ENCODE measurements at regions not wholly inside any gene's neighbourhood (a gene's known extent, or its start where the extent isn't known, plus 50 kb on each side); places are given as distances from the start of the nearest gene placed in this dataset.
"Not testable (repeated sequence)": the region's sequence is repeated elsewhere in the genome, so short reads cannot be mapped to it uniquely, and the experiment has no call there.

GRCh38 chr5:86716121-86716520, 98.4 kb downstream of the COX7C start:
- H3K27ac ChIP-seq (ENCODE audit: low read depth in 2 of 2, low read length in 2 of 2) = no peak overlapping the region
- no peak overlapping the region for H3K4me3 ChIP-seq (ENCODE audit: low read length in 2 of 2)
- H3K36me3 ChIP-seq (ENCODE audit: control insufficient read depth in 2 of 2, insufficient read depth in 2 of 2, low read length in 2 of 2) = no peaks in the 10 kb centered on the region
- H3K27me3 ChIP-seq (ENCODE audit: control insufficient read depth in 2 of 2, insufficient read depth in 2 of 2, low read length in 2 of 2) = no peaks in the 10 kb centered on the region
- H3K4me1 ChIP-seq (ENCODE audit: control insufficient read depth in 2 of 2, insufficient read depth in 2 of 2, low read length in 2 of 2) = no peaks in the 10 kb centered on the region
- no peak overlapping the region for H3K9ac ChIP-seq (ENCODE audit: low read depth in 1 of 2, low read length in 2 of 2)
- no peaks in the 10 kb centered on the region for H3K9me3 ChIP-seq (ENCODE audit: control insufficient read depth in 2 of 2, low read length in 2 of 2)

- H3K9me3 ChIP-seq (ENCODE audit: control insufficient read depth in 2 of 2, low read length in 2 of 2); H3K9ac ChIP-seq (ENCODE audit: low read depth in 1 of 2, low read length in 2 of 2): not testable (repeated sequence)
These were observed 113.8 kb downstream of the COX7C start for GRCh38 chr5:86731319-86732117.

GRCh38 chr5:86735370-86735769, 117.6 kb downstream of the COX7C start:
- no peak overlapping the region for H3K4me3 ChIP-seq (ENCODE audit: low read length in 2 of 2)
- no peaks in the 10 kb centered on the region for H3K4me1 ChIP-seq (ENCODE audit: control insufficient read depth in 2 of 2, insufficient read depth in 2 of 2, low read length in 2 of 2)
- H3K27ac ChIP-seq (ENCODE audit: low read depth in 2 of 2, low read length in 2 of 2) = no peak overlapping the region
- no peak overlapping the region for H3K9ac ChIP-seq (ENCODE audit: low read depth in 1 of 2, low read length in 2 of 2)
- no peaks in the 10 kb centered on the region for H3K36me3 ChIP-seq (ENCODE audit: control insufficient read depth in 2 of 2, insufficient read depth in 2 of 2, low read length in 2 of 2)
- no peaks in the 10 kb centered on the region for H3K27me3 ChIP-seq (ENCODE audit: control insufficient read depth in 2 of 2, insufficient read depth in 2 of 2, low read length in 2 of 2)
- H3K9me3 ChIP-seq (ENCODE audit: control insufficient read depth in 2 of 2, low read length in 2 of 2) = no peaks in the 10 kb centered on the region

More at GRCh38 chr5:86731319-86732117, 113.8 kb downstream of the COX7C start:
- H3K27ac ChIP-seq (ENCODE audit: low read depth in 2 of 2, low read length in 2 of 2); H3K36me3 ChIP-seq (ENCODE audit: control insufficient read depth in 2 of 2, insufficient read depth in 2 of 2, low read length in 2 of 2); H3K4me3 ChIP-seq (ENCODE audit: low read length in 2 of 2); H3K4me1 ChIP-seq (ENCODE audit: control insufficient read depth in 2 of 2, insufficient read depth in 2 of 2, low read length in 2 of 2); H3K27me3 ChIP-seq (ENCODE audit: control insufficient read depth in 2 of 2, insufficient read depth in 2 of 2, low read length in 2 of 2): not testable (repeated sequence)

GRCh38 chr5:86737579-86737978, 119.8 kb downstream of the COX7C start:
- H3K27me3 ChIP-seq (ENCODE audit: control insufficient read depth in 2 of 2, insufficient read depth in 2 of 2, low read length in 2 of 2) = no peaks in the 10 kb centered on the region
- H3K9me3 ChIP-seq (ENCODE audit: control insufficient read depth in 2 of 2, low read length in 2 of 2) = no peaks in the 10 kb centered on the region

GRCh38 chr5:86748538-86749105, 130.9 kb downstream of the COX7C start:
- Histone ChIP-seq H3K27ac (ENCODE audit: low read depth in 2 of 2, low read length in 2 of 2) (no peak overlapping the region), H3K36me3 (ENCODE audit: control insufficient read depth in 2 of 2, insufficient read depth in 2 of 2, low read length in 2 of 2) (no peaks in the 10 kb centered on the region), H3K9ac (ENCODE audit: low read depth in 1 of 2, low read length in 2 of 2) (no peak overlapping the region), H3K4me3 (ENCODE audit: low read length in 2 of 2) (no peak overlapping the region), H3K4me1 (ENCODE audit: control insufficient read depth in 2 of 2, insufficient read depth in 2 of 2, low read length in 2 of 2) (no peaks in the 10 kb centered on the region), H3K27me3 (ENCODE audit: control insufficient read depth in 2 of 2, insufficient read depth in 2 of 2, low read length in 2 of 2) (no peaks in the 10 kb centered on the region), H3K9me3 (ENCODE audit: control insufficient read depth in 2 of 2, low read length in 2 of 2) (no peaks in the 10 kb centered on the region)

More at GRCh38 chr5:86737579-86737978, 119.8 kb downstream of the COX7C start:
- no peak overlapping the region for H3K9ac ChIP-seq (ENCODE audit: low read depth in 1 of 2, low read length in 2 of 2)
- no peak overlapping the region for H3K4me3 ChIP-seq (ENCODE audit: low read length in 2 of 2)
- no peak overlapping the region for H3K27ac ChIP-seq (ENCODE audit: low read depth in 2 of 2, low read length in 2 of 2)
- no peaks in the 10 kb centered on the region for H3K4me1 ChIP-seq (ENCODE audit: control insufficient read depth in 2 of 2, insufficient read depth in 2 of 2, low read length in 2 of 2)
- H3K36me3 ChIP-seq (ENCODE audit: control insufficient read depth in 2 of 2, insufficient read depth in 2 of 2, low read length in 2 of 2) = no peaks in the 10 kb centered on the region

GRCh38 chr5:86749841-86750240, 132.1 kb downstream of the COX7C start:
- Histone ChIP-seq H3K9me3 (ENCODE audit: control insufficient read depth in 2 of 2, low read length in 2 of 2) (no peaks in the 10 kb centered on the region), H3K9ac (ENCODE audit: low read depth in 1 of 2, low read length in 2 of 2) (no peak overlapping the region), H3K27ac (ENCODE audit: low read depth in 2 of 2, low read length in 2 of 2) (no peak overlapping the region), H3K36me3 (ENCODE audit: control insufficient read depth in 2 of 2, insufficient read depth in 2 of 2, low read length in 2 of 2) (no peaks in the 10 kb centered on the region), H3K27me3 (ENCODE audit: control insufficient read depth in 2 of 2, insufficient read depth in 2 of 2, low read length in 2 of 2) (no peaks in the 10 kb centered on the region), H3K4me1 (ENCODE audit: control insufficient read depth in 2 of 2, insufficient read depth in 2 of 2, low read length in 2 of 2) (no peaks in the 10 kb centered on the region), H3K4me3 (ENCODE audit: low read length in 2 of 2) (no peak overlapping the region)

- Histone ChIP-seq H3K4me3 (ENCODE audit: low read length in 2 of 2) (no peak overlapping the region), H3K9ac (ENCODE audit: low read depth in 1 of 2, low read length in 2 of 2) (no peak overlapping the region), H3K9me3 (ENCODE audit: control insufficient read depth in 2 of 2, low read length in 2 of 2) (no peaks in the 10 kb centered on the region), H3K4me1 (ENCODE audit: control insufficient read depth in 2 of 2, insufficient read depth in 2 of 2, low read length in 2 of 2) (no peaks in the 10 kb centered on the region), H3K27me3 (ENCODE audit: control insufficient read depth in 2 of 2, insufficient read depth in 2 of 2, low read length in 2 of 2) (no peaks in the 10 kb centered on the region), H3K36me3 (ENCODE audit: control insufficient read depth in 2 of 2, insufficient read depth in 2 of 2, low read length in 2 of 2) (no peaks in the 10 kb centered on the region), H3K27ac (ENCODE audit: low read depth in 2 of 2, low read length in 2 of 2) (no peak overlapping the region)
These were observed 139.1 kb downstream of the COX7C start for GRCh38 chr5:86756839-86757238.

- H3K4me1 ChIP-seq (ENCODE audit: control insufficient read depth in 2 of 2, insufficient read depth in 2 of 2, low read length in 2 of 2) = no peaks in the 10 kb centered on the region
- no peak overlapping the region for H3K9ac ChIP-seq (ENCODE audit: low read depth in 1 of 2, low read length in 2 of 2)
- no peak overlapping the region for H3K27ac ChIP-seq (ENCODE audit: low read depth in 2 of 2, low read length in 2 of 2)
These were observed 140.1 kb downstream of the COX7C start for GRCh38 chr5:86757824-86758223.

GRCh38 chr5:86760661-86761060, 142.9 kb downstream of the COX7C start:
- Histone ChIP-seq H3K9ac (ENCODE audit: low read depth in 1 of 2, low read length in 2 of 2) (no peak overlapping the region), H3K27me3 (ENCODE audit: control insufficient read depth in 2 of 2, insufficient read depth in 2 of 2, low read length in 2 of 2) (no peaks in the 10 kb centered on the region), H3K4me1 (ENCODE audit: control insufficient read depth in 2 of 2, insufficient read depth in 2 of 2, low read length in 2 of 2) (no peaks in the 10 kb centered on the region), H3K4me3 (ENCODE audit: low read length in 2 of 2) (no peak overlapping the region), H3K27ac (ENCODE audit: low read depth in 2 of 2, low read length in 2 of 2) (no peak overlapping the region), H3K36me3 (ENCODE audit: control insufficient read depth in 2 of 2, insufficient read depth in 2 of 2, low read length in 2 of 2) (no peaks in the 10 kb centered on the region), H3K9me3 (ENCODE audit: control insufficient read depth in 2 of 2, low read length in 2 of 2) (no peaks in the 10 kb centered on the region)

More at GRCh38 chr5:86757824-86758223, 140.1 kb downstream of the COX7C start:
- Histone ChIP-seq H3K9me3 (ENCODE audit: control insufficient read depth in 2 of 2, low read length in 2 of 2) (no peaks in the 10 kb centered on the region), H3K4me3 (ENCODE audit: low read length in 2 of 2) (no peak overlapping the region), H3K36me3 (ENCODE audit: control insufficient read depth in 2 of 2, insufficient read depth in 2 of 2, low read length in 2 of 2) (no peaks in the 10 kb centered on the region), H3K27me3 (ENCODE audit: control insufficient read depth in 2 of 2, insufficient read depth in 2 of 2, low read length in 2 of 2) (no peaks in the 10 kb centered on the region)

GRCh38 chr5:86763929-86764328, 146.2 kb downstream of the COX7C start:
- Histone ChIP-seq H3K4me1 (ENCODE audit: control insufficient read depth in 2 of 2, insufficient read depth in 2 of 2, low read length in 2 of 2) (no peaks in the 10 kb centered on the region), H3K36me3 (ENCODE audit: control insufficient read depth in 2 of 2, insufficient read depth in 2 of 2, low read length in 2 of 2) (no peaks in the 10 kb centered on the region), H3K9me3 (ENCODE audit: control insufficient read depth in 2 of 2, low read length in 2 of 2) (no peaks in the 10 kb centered on the region), H3K4me3 (ENCODE audit: low read length in 2 of 2) (no peak overlapping the region), H3K9ac (ENCODE audit: low read depth in 1 of 2, low read length in 2 of 2) (no peak overlapping the region), H3K27me3 (ENCODE audit: control insufficient read depth in 2 of 2, insufficient read depth in 2 of 2, low read length in 2 of 2) (no peaks in the 10 kb centered on the region), H3K27ac (ENCODE audit: low read depth in 2 of 2, low read length in 2 of 2) (no peak overlapping the region)

Measured in mucosa of rectum (tissue), 2 donors.